Fibroblast of lung (primary cell): ENCODE measurements at regions not wholly inside any gene's neighbourhood (a gene's known extent, or its start where the extent isn't known, plus 50 kb on each side); places are given as distances from the start of the nearest gene placed in this dataset.

Experiments used
- DNase-seq, 2 donors: peaks; one replicate each; pipeline versions ENCODE4 v3.0.0 to v3.0.0-alpha.2; 2010; ENCODE audit warnings: low read depth in 2 of 2
- H2AFZ ChIP-seq: 2 replicates; pipeline ENCODE4 v1.5.1; 2012; ENCODE audit warnings: low read length, control low read depth, inconsistent platforms
- H3K27ac ChIP-seq: 2 replicates; pipeline ENCODE4 v1.5.1; 2011; ENCODE audit warnings: low read length, control low read depth; ENCODE audit not compliant: insufficient read depth
- H3K27me3 ChIP-seq: 2 replicates; pipeline ENCODE4 v1.5.1; 2011; ENCODE audit warnings: mild to moderate bottlenecking, low read length; ENCODE audit not compliant: control insufficient read depth, insufficient read depth
- H3K36me3 ChIP-seq: 2 replicates; pipeline ENCODE4 v1.5.1; 2011; ENCODE audit warnings: low read length; ENCODE audit not compliant: control insufficient read depth, insufficient read depth
- H3K4me1 ChIP-seq: 2 replicates; pipeline ENCODE4 v1.5.1; 2011; ENCODE audit warnings: low read length; ENCODE audit not compliant: control insufficient read depth, insufficient read depth; ENCODE audit errors: extremely low read depth
- H3K4me2 ChIP-seq: 2 replicates; pipeline ENCODE4 v1.5.1; 2011; ENCODE audit warnings: low read length, control low read depth; ENCODE audit not compliant: insufficient read depth; ENCODE audit errors: extremely low read depth
- H3K4me3 ChIP-seq, 4 experiments: fragments of 200-600 bp in 1 of 4; sonication (generic) in 1 of 4; replicated peaks in 1 of 4; 2 replicates each; pipeline ENCODE4 v1.5.1; 2011 to 2016; ENCODE audit warnings: low read length in 4 of 4, low read depth in 3 of 4, mild to moderate bottlenecking in 3 of 4, control low read depth in 2 of 4, inconsistent platforms in 1 of 4, mixed read lengths in 1 of 4; ENCODE audit not compliant: insufficient read depth in 1 of 4; ENCODE audit errors: control extremely low read depth in 1 of 4
- H3K79me2 ChIP-seq: 2 replicates; pipeline ENCODE4 v1.5.1; 2012; ENCODE audit warnings: mild to moderate bottlenecking, low read length, inconsistent platforms; ENCODE audit not compliant: control insufficient read depth, insufficient read depth
- H3K9ac ChIP-seq: 2 replicates; pipeline ENCODE4 v1.5.1; 2011; ENCODE audit warnings: mild to moderate bottlenecking, low read length, control low read depth; ENCODE audit not compliant: insufficient read depth
- H3K9me3 ChIP-seq: 2 replicates; pipeline ENCODE4 v1.5.1; 2012; ENCODE audit warnings: low read depth, low read length; ENCODE audit not compliant: control insufficient read depth, insufficient read depth
- H4K20me1 ChIP-seq: 2 replicates; pipeline ENCODE4 v1.5.1; 2011; ENCODE audit warnings: low read length; ENCODE audit not compliant: control insufficient read depth, insufficient read depth; ENCODE audit errors: extremely low read depth
- CTCF ChIP-seq, 2 donors: IDR thresholded peaks in 1 of 2; conservative IDR thresholded peaks in 1 of 2; 1 replicate in 1 of 2; 2 replicates in 1 of 2; pipeline ENCODE4 v1.5.1; 2011 to 2012; ENCODE audit warnings: low read length in 2 of 2, control low read depth in 1 of 2, inconsistent platforms in 1 of 2, low read depth in 1 of 2, mild to moderate bottlenecking in 1 of 2
- EZH2 ChIP-seq: IDR thresholded peaks from 2 replicates; pipeline ENCODE4 v1.5.1; 2012; ENCODE audit warnings: low read length, control low read depth, mild to moderate bottlenecking; ENCODE audit errors: missing control alignments

DNA sequence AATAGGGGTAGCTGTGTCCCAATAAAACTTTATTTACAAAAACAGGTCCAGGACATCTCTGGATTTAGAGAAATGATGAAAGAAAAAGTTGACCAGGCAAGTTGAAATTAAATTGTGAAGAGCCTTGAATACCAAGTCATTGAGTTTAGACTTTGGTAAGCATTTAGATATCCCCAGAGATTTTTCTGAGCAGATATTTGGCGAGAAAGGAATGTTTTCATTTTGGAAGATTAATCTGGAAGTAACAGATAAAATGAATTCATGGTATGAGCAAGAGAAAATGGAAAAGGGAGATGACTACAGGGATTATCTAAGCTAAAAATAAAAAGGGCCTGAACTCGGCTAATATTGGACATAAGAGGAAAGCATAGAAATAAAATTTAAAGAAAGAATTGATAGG, 157.6 kb downstream of the ACTL7B start:
- H3K9ac ChIP-seq = no peak overlapping the region
- H2AFZ ChIP-seq = no peak overlapping the region
- H3K4me1 ChIP-seq = no peaks in the 10 kb centered on the region
- no peaks in the 10 kb centered on the region for H4K20me1 ChIP-seq
- no peak overlapping the region for H3K4me3 ChIP-seq
- H3K79me2 ChIP-seq = no peaks in the 10 kb centered on the region
- H3K36me3 ChIP-seq = no peaks in the 10 kb centered on the region
- H3K9me3 ChIP-seq = no peaks in the 10 kb centered on the region
- no peak for DNase-seq
- H3K27ac ChIP-seq = no peak overlapping the region
- TF ChIP-seq EZH2 (no peak), CTCF (conservative IDR thresholded peaks at IDR 0.05 in 1 of 2, IDR thresholded peaks at IDR 0.05 in 1 of 2; ENCODE audit: low read depth in 1 of 2, low read length in 2 of 2) (no peak)
- no peaks in the 10 kb centered on the region for H3K27me3 ChIP-seq
- no peak overlapping the region for H3K4me2 ChIP-seq

DNA sequence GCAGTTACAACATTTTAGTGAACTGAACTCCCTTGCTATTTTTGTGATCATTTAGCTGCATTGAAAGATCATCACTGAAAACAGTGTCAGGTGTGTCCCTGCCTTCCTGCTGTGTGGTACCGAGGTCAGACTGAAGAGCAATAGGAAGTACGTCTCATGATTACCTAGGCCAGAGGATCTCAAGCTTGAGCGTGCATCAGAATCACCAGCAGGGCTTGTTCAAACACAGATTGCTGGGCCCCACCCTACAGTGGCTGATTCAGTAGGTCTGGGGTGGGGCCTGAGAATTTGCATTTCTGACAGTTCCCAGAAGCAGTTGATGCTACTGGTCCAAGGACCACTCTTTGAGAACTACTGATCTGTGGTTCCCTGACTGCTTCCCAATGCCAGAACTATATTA, 159.6 kb downstream of the ACTL7B start:
- Histone ChIP-seq H2AFZ (no peak overlapping the region), H3K9ac (no peak overlapping the region), H3K4me3 (no peak overlapping the region), H3K4me2 (no peak overlapping the region), H3K4me1 (no peaks in the 10 kb centered on the region), H3K79me2 (no peaks in the 10 kb centered on the region), H3K27ac (no peak overlapping the region), H3K36me3 (no peaks in the 10 kb centered on the region), H3K9me3 (no peaks in the 10 kb centered on the region), H4K20me1 (no peaks in the 10 kb centered on the region), H3K27me3 (no peaks in the 10 kb centered on the region)
- no peak for DNase-seq
- TF ChIP-seq EZH2 (no peak), CTCF (conservative IDR thresholded peaks at IDR 0.05 in 1 of 2, IDR thresholded peaks at IDR 0.05 in 1 of 2; ENCODE audit: low read depth in 1 of 2, low read length in 2 of 2) (no peak)

DNA sequence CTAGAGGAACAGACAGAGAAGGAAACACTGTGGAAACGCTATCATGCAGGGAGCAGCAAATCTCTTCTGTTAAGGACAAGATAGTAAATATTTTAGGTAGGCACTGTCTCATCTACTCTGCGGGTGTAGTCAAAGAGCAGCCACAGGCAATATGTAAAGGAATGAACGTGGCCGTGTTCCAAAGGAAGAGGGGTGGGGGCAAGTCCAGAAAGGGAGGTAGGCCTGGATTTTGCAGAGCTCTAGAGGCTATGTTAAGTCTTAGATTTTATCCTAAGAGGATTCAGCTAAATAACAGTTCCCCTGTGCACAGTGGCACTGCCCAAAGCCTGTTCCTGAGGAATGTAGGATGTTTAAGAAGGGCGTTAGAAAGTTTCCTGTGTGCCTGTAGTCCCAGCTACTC, 161.6 kb downstream of the ACTL7B start:
- H3K36me3 ChIP-seq = no peaks in the 10 kb centered on the region
- no peak for DNase-seq
- no peaks in the 10 kb centered on the region for H3K79me2 ChIP-seq
- TF ChIP-seq CTCF (conservative IDR thresholded peaks at IDR 0.05 in 1 of 2, IDR thresholded peaks at IDR 0.05 in 1 of 2; ENCODE audit: low read depth in 1 of 2, low read length in 2 of 2) (no peak), EZH2 (no peak)
- H3K4me2 ChIP-seq = no peak overlapping the region
- H3K9ac ChIP-seq = no peak overlapping the region
- H4K20me1 ChIP-seq = no peaks in the 10 kb centered on the region
- H3K4me3 ChIP-seq = no peak overlapping the region
- no peaks in the 10 kb centered on the region for H3K4me1 ChIP-seq
- H3K27me3 ChIP-seq = no peaks in the 10 kb centered on the region
- no peak overlapping the region for H2AFZ ChIP-seq
- no peaks in the 10 kb centered on the region for H3K9me3 ChIP-seq
- H3K27ac ChIP-seq = no peak overlapping the region
